Activated T-cell treated with anti-CD3 and anti-CD28 coated beads, Interleukin-2, amount 50 U/mL, for 24 hours (primary cell): ENCODE measurements at regions not wholly inside any gene's neighbourhood (a gene's known extent, or its start where the extent isn't known, plus 50 kb on each side); places are given as distances from the start of the nearest gene placed in this dataset.

Source experiments
- DNase-seq: peaks from one replicate; pipeline ENCODE4 v3.0.0-alpha.2; 2020
- H3K27ac Mint-ChIP-seq: 2 replicates; pipeline ENCODE4 v1.8.0; 2020; ENCODE audit warnings: mild to moderate bottlenecking, mixed read lengths
- H3K27me3 Mint-ChIP-seq: 2 replicates; pipeline ENCODE4 v1.8.0; 2020; ENCODE audit warnings: mixed read lengths
- H3K36me3 Mint-ChIP-seq: 2 replicates; pipeline ENCODE4 v1.8.0; 2020; ENCODE audit warnings: low read depth, mixed read lengths
- H3K4me1 Mint-ChIP-seq: 2 replicates; pipeline ENCODE4 v1.8.0; 2020; ENCODE audit warnings: low read depth, mixed read lengths
- H3K4me3 Mint-ChIP-seq: 2 replicates; pipeline ENCODE4 v1.8.0; 2020; ENCODE audit warnings: mild to moderate bottlenecking, moderate library complexity, mixed read lengths
- H3K9me3 Mint-ChIP-seq: 2 replicates; pipeline ENCODE4 v1.8.0; 2020; ENCODE audit warnings: mixed read lengths

GRCh38 chr6:105896052-105896820 lies 189.9 kb upstream of the PRDM1 start:
- no peak overlapping the region for H3K27ac Mint-ChIP-seq
- H3K36me3 Mint-ChIP-seq: no peaks in the 10 kb centered on the region
- H3K4me1 Mint-ChIP-seq: peaks cover 20% of the 10 kb centered on the region
- peaks cover 21% of the 10 kb centered on the region for H3K27me3 Mint-ChIP-seq
- H3K4me3 Mint-ChIP-seq: no peak overlapping the region
- DNase-seq: no peak
- peaks cover 2% of the 10 kb centered on the region for H3K9me3 Mint-ChIP-seq

DNA sequence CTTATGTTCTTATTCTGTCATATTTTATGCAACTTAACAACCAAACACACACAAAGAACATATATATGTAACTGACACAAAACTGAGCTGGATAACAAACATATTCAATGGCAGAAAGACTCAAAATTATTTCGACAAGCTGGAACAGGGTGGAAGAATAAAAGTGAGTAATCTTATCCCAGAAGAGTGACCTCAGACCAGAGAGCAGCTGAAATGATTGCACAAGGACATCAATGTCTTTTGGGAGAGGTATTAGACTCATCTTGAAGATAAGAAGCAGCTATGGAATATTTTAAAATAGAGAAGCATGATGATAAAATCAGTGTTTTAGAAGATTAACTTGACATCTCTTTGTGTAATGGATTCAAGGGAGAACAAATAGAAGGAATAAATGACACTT lies 191.6 kb upstream of the PRDM1 start:
- H3K4me3 Mint-ChIP-seq: no peak overlapping the region
- no peaks in the 10 kb centered on the region for H3K9me3 Mint-ChIP-seq
- H3K27ac Mint-ChIP-seq: no peak overlapping the region
- H3K4me1 Mint-ChIP-seq: peaks cover 8% of the 10 kb centered on the region
- H3K36me3 Mint-ChIP-seq: no peaks in the 10 kb centered on the region
- H3K27me3 Mint-ChIP-seq: peaks cover 21% of the 10 kb centered on the region
- DNase-seq: no peak

DNA sequence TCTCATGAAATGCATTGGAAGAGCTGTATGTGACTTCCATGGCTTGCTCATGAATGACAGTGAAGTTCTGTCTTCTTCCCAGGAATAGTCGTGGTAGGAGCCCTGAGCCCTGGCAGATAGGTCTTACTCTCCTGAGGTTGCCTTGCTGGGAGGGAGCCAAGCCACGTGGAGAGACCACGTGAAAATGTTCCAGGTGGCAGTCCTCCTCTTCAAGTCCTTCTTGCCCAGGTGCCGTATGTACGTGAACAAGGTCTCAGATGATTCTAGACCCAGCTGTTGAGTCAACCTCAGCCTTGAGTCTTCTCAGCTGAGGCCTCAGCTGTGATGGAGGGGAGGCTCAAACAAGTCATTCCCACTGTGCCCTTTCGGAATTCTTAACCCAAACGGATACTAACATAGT lies 192.4 kb upstream of the PRDM1 start:
- H3K4me3 Mint-ChIP-seq: no peak overlapping the region
- H3K27me3 Mint-ChIP-seq: peaks cover 21% of the 10 kb centered on the region
- peaks cover 9% of the 10 kb centered on the region for H3K4me1 Mint-ChIP-seq
- no peaks in the 10 kb centered on the region for H3K9me3 Mint-ChIP-seq
- DNase-seq: no peak
- H3K27ac Mint-ChIP-seq: no peak overlapping the region
- no peaks in the 10 kb centered on the region for H3K36me3 Mint-ChIP-seq

DNA sequence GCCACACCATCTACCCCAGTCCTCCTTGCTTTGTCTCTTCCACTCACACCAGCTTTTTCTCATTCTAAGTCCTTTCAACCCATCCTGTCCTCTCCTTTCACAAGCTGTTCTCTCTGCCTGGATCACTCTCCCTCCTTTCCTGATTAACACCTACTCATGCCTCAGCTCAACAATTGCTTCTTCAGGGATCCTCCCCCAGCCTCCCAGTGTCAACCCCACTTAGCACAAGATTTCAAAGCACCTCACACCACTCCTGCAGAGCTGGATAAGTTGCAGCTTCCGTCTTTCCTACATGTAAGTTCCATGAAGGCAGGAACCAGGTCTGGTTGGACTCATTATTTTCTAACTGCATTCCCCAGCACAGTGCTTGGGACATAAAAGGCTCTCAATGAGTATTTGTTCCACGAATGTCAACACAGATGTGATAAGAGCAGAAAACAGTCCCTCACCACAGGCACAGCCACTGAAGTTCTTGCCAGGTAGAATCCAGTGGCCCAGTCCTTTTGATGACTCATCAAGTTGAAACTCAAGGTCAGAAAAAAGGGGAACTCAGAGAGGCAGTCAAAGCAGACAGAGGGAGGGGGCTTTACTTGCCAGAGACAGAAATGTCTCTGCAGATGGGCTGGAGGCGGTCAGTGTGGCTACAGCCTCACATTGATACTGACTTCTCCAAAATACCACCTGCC lies 193.4 kb upstream of the PRDM1 start:
- peaks cover 11% of the 10 kb centered on the region for H3K4me1 Mint-ChIP-seq
- no peaks in the 10 kb centered on the region for H3K36me3 Mint-ChIP-seq
- H3K4me3 Mint-ChIP-seq: no peak overlapping the region
- H3K9me3 Mint-ChIP-seq: no peaks in the 10 kb centered on the region
- no peak overlapping the region for H3K27ac Mint-ChIP-seq
- peaks cover 21% of the 10 kb centered on the region for H3K27me3 Mint-ChIP-seq
- DNase-seq: no peak

DNA sequence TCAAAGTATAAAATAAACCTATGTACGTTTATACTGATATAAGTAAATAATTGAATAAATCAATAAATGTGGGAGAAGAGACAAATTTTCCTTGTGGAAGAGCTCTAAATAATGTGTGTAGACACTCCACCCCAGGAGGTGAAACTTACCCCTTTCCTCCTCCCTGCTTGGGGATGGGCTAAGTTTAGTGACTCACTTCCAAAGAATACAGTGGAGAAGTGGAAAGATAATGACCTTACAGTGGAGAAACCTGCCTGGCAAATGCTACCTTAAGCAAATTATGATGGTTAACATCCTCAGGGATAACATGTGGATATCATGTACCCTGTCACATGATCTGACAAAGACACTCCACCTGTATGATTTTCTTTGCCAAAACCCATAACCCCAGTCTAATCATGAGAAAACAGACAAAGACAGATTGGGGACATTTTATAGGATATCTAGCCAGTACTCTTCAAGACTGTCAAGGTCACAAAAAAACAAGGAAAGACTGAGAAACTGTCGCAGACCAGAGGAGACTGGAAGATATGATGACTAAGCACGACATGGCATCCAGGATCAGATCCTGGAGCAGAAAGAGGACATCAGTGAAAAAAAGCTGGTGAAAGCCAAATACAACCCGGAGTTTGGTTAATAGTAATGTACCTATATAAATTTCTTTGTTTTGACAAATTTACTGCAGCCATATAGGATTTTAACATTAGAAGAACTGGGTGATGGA lies 195.5 kb upstream of the PRDM1 start:
- Mint-ChIP-seq H3K4me1 (peaks cover 25% of the 10 kb centered on the region), H3K9me3 (no peaks in the 10 kb centered on the region), H3K4me3 (no peak overlapping the region), H3K27me3 (peaks cover 21% of the 10 kb centered on the region), H3K27ac (no peak overlapping the region), H3K36me3 (no peaks in the 10 kb centered on the region)
- DNase-seq: no peak

- no peaks in the 10 kb centered on the region for H3K9me3 Mint-ChIP-seq
- H3K27me3 Mint-ChIP-seq: peaks cover 20% of the 10 kb centered on the region
- no peak for DNase-seq
- peaks cover 29% of the 10 kb centered on the region for H3K4me1 Mint-ChIP-seq
- H3K27ac Mint-ChIP-seq: no peak overlapping the region
- no peak overlapping the region for H3K4me3 Mint-ChIP-seq
- no peaks in the 10 kb centered on the region for H3K36me3 Mint-ChIP-seq
Measured at GRCh38 chr6:105889902-105890301, 196.2 kb upstream of the PRDM1 start.

DNA sequence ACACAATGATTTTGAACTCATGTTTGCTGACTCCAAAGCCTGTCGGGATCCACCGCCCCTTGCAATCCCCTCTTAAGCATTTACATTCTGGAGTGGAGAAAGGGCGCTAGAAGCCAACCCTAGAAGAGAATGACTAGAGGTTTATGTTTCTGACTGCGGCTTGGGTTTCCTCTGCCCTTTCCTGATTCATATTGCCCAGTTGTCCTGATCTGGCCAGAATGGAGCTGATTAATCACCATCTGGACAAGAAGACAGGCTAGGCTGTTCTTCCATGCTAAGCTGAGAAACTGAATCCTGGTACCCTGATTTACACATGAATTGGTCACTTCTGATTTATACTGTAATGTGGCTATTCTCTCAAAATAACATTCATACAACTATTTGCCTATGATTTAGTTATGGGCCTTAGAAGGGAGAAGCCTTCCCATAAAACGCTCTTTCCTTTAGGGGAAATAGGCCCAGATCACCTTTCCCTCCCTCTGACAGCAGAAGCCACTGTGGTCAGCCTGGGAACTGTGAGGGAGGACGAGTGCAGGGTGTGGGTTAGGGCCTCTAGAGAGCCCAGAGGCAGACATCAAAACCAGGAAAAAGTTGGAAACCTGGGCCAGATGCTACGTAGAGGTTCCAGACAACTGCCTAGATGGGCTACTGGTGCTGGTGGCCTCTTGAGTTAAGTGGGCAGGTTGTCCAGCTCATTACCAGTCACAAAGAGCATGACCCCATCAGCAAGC lies 199.2 kb upstream of the PRDM1 start:
- no peaks in the 10 kb centered on the region for H3K9me3 Mint-ChIP-seq
- H3K4me3 Mint-ChIP-seq: no peak overlapping the region
- peaks cover 24% of the 10 kb centered on the region for H3K4me1 Mint-ChIP-seq
- no peaks in the 10 kb centered on the region for H3K36me3 Mint-ChIP-seq
- H3K27ac Mint-ChIP-seq: no peak overlapping the region
- DNase-seq: no peak
- peaks cover 7% of the 10 kb centered on the region for H3K27me3 Mint-ChIP-seq

DNA sequence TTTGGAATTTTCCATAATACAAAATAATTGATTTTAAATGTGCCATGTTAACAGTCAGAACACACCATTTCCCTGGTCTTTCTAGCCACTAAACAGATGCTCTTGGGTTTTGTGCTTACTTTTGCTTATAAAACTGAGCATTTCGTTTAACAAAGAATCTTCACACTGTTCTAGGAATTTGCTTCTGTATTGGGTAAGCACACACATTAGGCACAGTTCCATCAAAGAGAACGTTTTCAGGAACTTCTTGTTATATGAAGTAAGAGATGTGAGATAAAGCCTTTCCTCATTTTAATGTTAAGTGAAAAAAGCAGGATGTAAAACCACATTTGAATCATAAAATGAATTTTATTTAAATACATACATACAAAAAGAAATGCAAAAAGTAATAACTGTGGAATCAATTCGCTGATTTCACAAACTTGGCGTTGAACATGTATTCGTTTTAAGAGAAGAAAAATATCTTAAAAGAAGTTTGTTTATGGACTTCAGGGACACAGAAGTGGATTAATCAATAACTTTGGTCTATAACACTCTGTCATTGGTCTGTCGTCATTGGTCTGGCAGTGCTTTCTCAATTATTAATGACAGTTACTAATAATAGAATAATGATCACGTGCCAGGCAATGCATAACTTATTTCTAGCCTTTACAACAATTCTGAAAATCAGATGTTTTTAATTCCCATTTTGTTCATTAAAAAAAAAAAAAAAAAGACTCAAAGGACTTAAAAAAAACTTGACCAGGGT lies 199.9 kb upstream of the PRDM1 start:
- H3K9me3 Mint-ChIP-seq: no peaks in the 10 kb centered on the region
- peaks cover 26% of the 10 kb centered on the region for H3K4me1 Mint-ChIP-seq
- no peak overlapping the region for H3K4me3 Mint-ChIP-seq
- DNase-seq: no peak
- H3K27me3 Mint-ChIP-seq: peaks cover 14% of the 10 kb centered on the region
- no peak overlapping the region for H3K27ac Mint-ChIP-seq
- no peaks in the 10 kb centered on the region for H3K36me3 Mint-ChIP-seq

DNA sequence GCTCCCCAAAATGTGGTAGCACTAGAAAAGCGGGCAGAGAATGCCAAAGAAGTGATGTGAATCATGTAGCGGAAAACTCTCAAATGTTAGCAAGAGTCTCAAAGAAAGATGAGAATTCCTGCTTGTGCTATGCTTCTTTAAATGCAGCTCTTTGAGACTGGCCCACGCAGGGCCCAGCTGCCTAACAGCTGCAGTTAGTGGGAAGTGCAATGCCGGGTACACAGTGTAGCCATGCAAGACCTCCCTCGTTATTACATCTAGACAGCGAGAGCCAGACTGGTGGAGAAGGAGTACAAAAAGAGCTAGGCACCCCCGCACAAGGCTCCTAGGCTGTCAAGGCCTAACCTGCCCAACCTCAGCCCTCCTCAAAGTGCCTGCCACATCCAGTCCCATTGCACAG lies 201.7 kb upstream of the PRDM1 start:
- Mint-ChIP-seq H3K4me1 (peaks cover 41% of the 10 kb centered on the region), H3K27ac (no peak overlapping the region), H3K4me3 (no peak overlapping the region), H3K27me3 (peaks cover 27% of the 10 kb centered on the region), H3K36me3 (no peaks in the 10 kb centered on the region), H3K9me3 (no peaks in the 10 kb centered on the region)
- no peak for DNase-seq

DNA sequence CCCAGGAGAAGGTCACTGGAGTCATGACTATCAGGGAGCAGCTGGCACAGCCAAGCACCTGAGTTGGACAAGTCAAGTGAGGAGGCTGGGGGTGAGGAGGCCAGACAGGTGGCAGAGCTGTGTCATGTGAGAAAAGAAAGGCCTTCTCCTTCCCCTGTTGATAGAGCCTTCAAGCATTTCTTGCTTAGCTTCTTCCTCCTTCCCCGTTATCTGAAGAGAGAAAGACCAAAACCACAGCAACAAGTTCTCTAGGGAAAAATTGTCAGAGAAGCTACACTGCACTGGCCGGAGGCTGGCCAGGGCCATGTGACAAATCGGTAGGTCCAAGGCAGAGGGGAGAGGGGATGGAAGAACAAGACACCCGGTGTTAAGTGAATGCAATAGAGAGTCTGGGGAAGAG lies 202.1 kb upstream of the PRDM1 start:
- Mint-ChIP-seq H3K4me1 (peaks cover 43% of the 10 kb centered on the region), H3K9me3 (no peaks in the 10 kb centered on the region), H3K27ac (no peak overlapping the region)

DNA sequence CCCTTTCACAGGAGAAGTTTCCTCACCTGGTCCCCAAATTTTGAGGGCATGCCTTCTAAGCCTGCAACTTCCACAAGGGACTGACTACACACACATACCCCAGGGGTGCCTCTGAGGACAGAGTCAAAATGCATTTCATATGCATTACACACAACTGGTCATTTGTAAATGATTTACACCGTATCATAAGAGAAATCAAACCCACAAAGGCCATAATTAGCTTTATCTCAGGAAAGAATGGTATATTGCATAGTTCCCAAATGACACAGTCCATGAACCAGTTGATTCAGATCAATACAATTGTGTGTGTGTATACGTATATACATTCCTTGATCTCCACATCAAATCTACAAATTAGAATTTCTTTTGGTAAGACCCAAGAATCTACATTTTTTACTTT lies 203.3 kb upstream of the PRDM1 start:
- peaks cover 37% of the 10 kb centered on the region for H3K27me3 Mint-ChIP-seq
- H3K36me3 Mint-ChIP-seq: no peaks in the 10 kb centered on the region
- peaks cover 41% of the 10 kb centered on the region for H3K4me1 Mint-ChIP-seq
- no peak overlapping the region for H3K4me3 Mint-ChIP-seq
- no peak for DNase-seq
- no peak overlapping the region for H3K27ac Mint-ChIP-seq
- H3K9me3 Mint-ChIP-seq: no peaks in the 10 kb centered on the region

More for the DNA sequence above, 202.1 kb upstream of the PRDM1 start:
- no peak for DNase-seq
- Mint-ChIP-seq H3K36me3 (no peaks in the 10 kb centered on the region), H3K4me3 (no peak overlapping the region), H3K27me3 (peaks cover 27% of the 10 kb centered on the region)

DNA sequence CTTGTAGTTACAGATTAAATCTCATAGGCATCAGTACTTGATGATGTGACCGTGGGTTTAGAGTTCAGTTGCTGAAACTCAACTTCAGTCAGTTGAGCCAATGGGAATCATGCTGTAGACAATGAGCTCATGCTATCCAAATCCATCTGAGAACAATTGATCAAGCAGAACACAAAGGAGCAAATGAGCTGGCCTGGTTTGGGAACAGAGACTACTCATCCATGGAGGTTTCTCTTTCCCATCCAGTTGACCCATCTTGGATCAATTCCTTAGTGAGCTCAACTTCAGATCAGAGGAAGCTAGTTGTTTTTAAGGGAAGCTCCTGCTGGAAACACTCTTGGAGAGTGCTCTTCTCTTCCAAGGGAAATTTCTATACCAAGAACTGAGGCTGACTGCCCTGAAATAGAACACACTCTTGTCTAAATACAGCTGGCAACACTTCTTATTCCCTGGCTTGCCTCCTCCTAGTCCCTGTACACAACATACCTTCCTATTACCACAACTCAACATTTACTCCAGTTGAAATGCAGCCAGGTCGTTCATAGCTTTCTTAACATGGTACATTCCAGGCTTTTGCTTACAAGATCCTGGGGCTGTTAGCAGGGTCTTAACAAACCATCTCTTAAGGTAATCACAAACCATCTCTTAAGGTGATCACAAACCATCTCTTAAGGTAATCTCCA lies 203.9 kb upstream of the PRDM1 start:
- peaks cover 36% of the 10 kb centered on the region for H3K4me1 Mint-ChIP-seq
- H3K36me3 Mint-ChIP-seq: no peaks in the 10 kb centered on the region
- no peak for DNase-seq
- no peaks in the 10 kb centered on the region for H3K9me3 Mint-ChIP-seq
- no peak overlapping the region for H3K4me3 Mint-ChIP-seq
- peaks cover 37% of the 10 kb centered on the region for H3K27me3 Mint-ChIP-seq
- H3K27ac Mint-ChIP-seq: no peak overlapping the region

DNA sequence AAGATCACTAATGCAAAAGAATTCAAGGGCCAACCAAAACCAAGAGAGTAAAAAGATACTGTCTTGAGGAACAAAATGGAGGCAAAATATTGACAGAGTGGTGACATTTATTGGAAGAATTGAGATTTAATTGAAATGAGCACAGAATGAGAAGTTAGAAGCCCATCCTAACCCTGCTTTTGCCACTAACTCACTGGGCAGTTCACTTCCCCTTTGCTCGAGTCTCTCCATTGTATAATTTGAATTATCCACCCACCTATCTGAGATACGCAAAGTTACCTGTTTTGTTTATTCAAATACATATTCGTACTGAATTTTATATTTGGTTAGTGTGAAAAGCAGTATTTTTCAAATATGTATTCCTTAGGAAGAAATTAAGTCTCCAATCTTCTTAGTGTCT lies 204.5 kb upstream of the PRDM1 start:
- no peak for DNase-seq
- H3K4me3 Mint-ChIP-seq: no peak overlapping the region
- no peaks in the 10 kb centered on the region for H3K9me3 Mint-ChIP-seq
- no peaks in the 10 kb centered on the region for H3K36me3 Mint-ChIP-seq
- H3K4me1 Mint-ChIP-seq: peaks cover 31% of the 10 kb centered on the region
- peaks cover 42% of the 10 kb centered on the region for H3K27me3 Mint-ChIP-seq
- H3K27ac Mint-ChIP-seq: no peak overlapping the region
